ENCODE measurements at regions not wholly inside any gene's neighbourhood (a gene's known extent, or its start where the extent isn't known, plus 50 kb on each side); places are given as distances from the start of the nearest gene placed in this dataset.

DNA sequence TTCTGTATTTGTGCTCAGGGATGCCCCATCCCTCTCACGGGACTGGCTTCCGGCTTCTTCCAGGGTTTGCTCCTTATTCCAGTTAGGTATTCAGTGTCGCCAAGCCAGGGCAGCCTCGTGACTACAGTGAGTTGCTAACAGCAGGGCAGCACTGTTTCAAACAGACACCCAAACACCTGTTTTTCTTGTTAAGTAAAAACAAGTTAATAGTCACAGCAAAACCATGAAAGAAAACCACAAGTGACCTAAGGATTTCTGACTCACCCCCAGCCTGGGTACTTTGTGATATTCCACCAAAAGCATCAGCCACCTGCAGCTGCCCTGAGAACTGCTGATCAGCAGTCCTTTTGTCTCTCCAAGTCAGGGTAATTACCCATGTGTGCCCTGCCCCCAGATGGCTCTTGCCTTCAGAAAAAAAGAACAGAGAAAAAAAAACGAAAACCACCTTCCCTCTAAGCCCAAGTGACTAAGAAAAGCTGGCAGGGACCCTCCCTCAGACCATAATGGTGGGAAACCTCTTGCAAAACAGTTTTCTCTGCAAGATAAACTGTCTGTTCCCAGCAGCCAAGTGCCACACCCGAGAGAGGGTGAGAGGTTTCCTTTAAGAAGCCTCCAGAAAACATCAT is 178.2 kb downstream of the ANAPC1 start:
- DNase-seq (ENCODE audit: extremely low read depth, low read depth): peak; percentile 82
- TF ChIP-seq, protein P1, sequence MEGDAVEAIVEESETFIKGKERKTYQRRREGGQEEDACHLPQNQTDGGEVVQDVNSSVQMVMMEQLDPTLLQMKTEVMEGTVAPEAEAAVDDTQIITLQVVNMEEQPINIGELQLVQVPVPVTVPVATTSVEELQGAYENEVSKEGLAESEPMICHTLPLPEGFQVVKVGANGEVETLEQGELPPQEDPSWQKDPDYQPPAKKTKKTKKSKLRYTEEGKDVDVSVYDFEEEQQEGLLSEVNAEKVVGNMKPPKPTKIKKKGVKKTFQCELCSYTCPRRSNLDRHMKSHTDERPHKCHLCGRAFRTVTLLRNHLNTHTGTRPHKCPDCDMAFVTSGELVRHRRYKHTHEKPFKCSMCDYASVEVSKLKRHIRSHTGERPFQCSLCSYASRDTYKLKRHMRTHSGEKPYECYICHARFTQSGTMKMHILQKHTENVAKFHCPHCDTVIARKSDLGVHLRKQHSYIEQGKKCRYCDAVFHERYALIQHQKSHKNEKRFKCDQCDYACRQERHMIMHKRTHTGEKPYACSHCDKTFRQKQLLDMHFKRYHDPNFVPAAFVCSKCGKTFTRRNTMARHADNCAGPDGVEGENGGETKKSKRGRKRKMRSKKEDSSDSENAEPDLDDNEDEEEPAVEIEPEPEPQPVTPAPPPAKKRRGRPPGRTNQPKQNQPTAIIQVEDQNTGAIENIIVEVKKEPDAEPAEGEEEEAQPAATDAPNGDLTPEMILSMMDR (IDR thresholded peaks at IDR 0.05; ENCODE audit: low read depth, low read length, missing control alignments): no peak
- no peak overlapping the region for H3K4me3 ChIP-seq (replicated peaks; ENCODE audit: low read depth, low read length)

DNA sequence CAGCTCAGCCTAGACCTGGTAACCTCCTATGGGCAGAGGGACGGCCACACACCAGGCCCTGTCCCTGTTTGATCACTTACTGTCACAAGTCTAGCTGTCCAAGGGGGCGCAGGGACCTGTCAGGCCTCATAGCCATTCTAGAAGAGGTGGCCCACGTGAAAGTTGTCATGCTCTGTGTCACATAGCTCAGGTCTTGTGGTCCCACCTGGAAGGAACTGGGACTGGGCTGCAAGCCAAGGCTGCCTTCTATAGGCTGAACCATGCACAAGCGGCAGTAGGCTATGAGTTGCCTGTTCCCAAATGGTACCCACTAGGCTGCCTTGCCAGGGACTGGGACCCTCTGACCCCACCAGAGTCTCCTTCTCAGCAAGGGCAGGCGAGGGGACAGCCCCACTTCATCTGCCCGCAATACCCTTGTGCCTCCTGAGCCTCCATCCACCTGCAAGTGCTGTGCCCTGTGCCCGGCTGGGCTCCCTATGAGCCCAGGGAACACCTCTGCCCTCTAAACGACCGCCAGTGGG is 177.5 kb downstream of the ANAPC1 start:
- H3K4me3 ChIP-seq (replicated peaks; ENCODE audit: low read depth, low read length): no peak overlapping the region
- no peak for DNase-seq (ENCODE audit: extremely low read depth, low read depth)
- TF ChIP-seq, protein P1 (IDR thresholded peaks at IDR 0.05; ENCODE audit: low read depth, low read length, missing control alignments): no peak

DNA sequence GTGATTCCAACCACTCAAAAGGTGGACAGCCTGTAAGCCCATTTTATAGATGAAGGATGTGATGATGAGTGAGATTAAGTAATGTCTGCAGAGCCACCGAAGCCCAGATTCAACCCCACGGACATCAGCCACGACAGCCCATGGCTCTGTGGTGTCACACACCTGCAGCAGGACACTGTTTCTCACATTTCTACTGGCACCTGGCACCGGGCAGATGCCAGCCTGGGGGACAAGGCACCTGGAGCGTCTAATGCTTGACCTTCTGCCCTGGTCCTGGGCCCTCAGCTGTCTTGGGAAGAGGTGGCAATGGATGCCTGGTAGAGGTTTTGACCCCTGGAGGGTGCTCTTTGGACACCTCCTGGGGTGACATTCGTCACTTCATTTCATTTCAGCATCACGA is 176.3 kb downstream of the ANAPC1 start:
- TF ChIP-seq, protein P1 (IDR thresholded peaks at IDR 0.05; ENCODE audit: low read depth, low read length, missing control alignments): no peak
- H3K4me3 ChIP-seq (replicated peaks; ENCODE audit: low read depth, low read length): no peak overlapping the region
- no peak for DNase-seq (ENCODE audit: extremely low read depth, low read depth)

DNA sequence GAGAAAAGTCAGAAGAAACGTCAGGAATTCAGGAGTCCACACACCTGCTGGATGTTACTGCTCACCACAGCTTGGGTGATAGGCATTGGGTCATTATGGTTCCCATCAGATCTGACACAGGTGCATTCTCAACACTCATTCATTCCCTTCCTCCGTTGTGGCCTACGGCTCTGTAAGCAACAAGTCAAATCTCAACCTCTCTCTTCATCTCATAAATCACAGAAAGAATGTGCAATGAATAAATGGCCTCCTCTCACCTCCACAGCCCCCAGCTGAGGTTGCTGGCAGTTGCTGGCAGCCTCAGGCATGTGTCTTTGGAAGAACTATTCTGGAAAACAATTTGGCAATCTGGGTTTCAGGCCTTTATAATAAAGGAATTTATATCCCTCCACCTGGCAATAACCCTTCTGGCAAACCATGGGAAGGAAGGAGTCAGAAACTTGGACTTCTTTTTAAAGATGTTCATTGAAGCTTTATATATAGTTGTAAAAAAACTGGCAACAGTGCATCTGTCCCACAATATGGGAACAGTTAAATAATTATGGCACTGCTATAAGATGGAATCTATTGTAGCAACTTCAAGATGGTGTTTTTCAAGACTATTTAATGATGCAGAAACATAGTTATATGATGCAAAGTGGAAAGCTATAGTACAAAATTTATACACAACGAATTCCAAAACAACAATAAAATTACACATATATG is 175.4 kb downstream of the ANAPC1 start:
- DNase-seq (ENCODE audit: extremely low read depth, low read depth): no peak
- no peak overlapping the region for H3K4me3 ChIP-seq (replicated peaks; ENCODE audit: low read depth, low read length)

DNA sequence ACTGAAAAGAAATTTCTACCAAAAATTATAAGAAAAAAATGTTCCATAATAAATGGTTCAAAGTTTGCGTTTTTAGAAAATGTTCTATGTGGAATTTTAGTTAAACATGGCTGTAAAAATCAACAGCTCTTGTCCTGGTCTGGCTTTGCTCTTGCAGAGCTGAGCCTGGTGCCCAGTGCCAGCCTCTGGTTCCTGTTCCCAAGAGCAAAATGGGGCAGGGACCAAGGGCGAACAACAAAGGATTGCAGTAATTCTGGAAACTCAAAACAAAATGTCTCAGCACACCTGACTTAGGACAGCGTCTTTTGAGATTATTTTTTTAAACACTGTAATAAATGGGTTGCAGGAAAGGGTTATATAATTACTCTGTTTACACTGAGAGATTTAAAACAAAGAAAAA is 174.7 kb downstream of the ANAPC1 start:
- TF ChIP-seq, protein P1 (IDR thresholded peaks at IDR 0.05; ENCODE audit: low read depth, low read length, missing control alignments): no peak
- H3K4me3 ChIP-seq (replicated peaks; ENCODE audit: low read depth, low read length): no peak overlapping the region
- DNase-seq (ENCODE audit: extremely low read depth, low read depth): no peak

More for the DNA sequence above, 175.4 kb downstream of the ANAPC1 start:
- TF ChIP-seq, protein P1 (IDR thresholded peaks at IDR 0.05; ENCODE audit: low read depth, low read length, missing control alignments): no peak

DNA sequence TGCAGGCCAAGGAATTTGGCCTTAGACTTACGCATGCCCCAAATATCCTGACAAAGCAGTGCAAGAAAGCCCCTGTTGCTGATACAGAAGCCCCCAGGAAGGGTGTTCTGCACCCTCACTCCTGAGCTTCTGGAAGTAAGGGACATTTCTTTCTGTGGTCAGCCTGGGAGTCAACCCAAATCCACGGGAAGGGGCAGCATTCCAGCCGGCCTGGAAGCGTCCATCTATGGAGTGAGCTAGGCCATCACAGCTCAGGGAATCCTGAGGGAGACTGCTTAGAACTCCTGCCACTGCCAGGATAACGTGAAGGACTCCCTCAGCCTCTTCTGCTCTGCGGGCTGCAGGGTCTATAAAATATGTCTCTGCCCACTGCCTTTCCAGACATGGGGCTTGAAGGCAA is 173.9 kb downstream of the ANAPC1 start:
- no peak for DNase-seq (ENCODE audit: extremely low read depth, low read depth)
- TF ChIP-seq, protein P1 (IDR thresholded peaks at IDR 0.05; ENCODE audit: low read depth, low read length, missing control alignments): no peak
- H3K4me3 ChIP-seq (replicated peaks; ENCODE audit: low read depth, low read length): no peak overlapping the region
